SU-DHL-6 (cell line): ENCODE measurements at regions not wholly inside any gene's neighbourhood (a gene's known extent, or its start where the extent isn't known, plus 50 kb on each side); places are given as distances from the start of the nearest gene placed in this dataset.

Source experiments
- CTCF ChIP-seq: fragments of 200-600 bp; sonication (generic); IDR thresholded peaks from one replicate; pipeline ENCODE4 v1.5.1; 2017; ENCODE audit warnings: antibody characterized with exemption, mild to moderate bottlenecking, low read length, moderate library complexity; ENCODE audit not compliant: insufficient read depth, poor library complexity, severe bottlenecking
- EZH2phosphoT487 ChIP-seq: fragments of 200-600 bp; sonication (generic), shearing (Covaris generic); conservative IDR thresholded peaks from 2 replicates; pipeline ENCODE4 v1.6.1; 2018; ENCODE audit warnings: mild to moderate bottlenecking, antibody characterized with exemption, low read length, moderate library complexity, mixed read lengths

- TF ChIP-seq CTCF (no peak), EZH2phosphoT487 (no peak)
Observed at GRCh38 chr1:75062111-75062510, 72.1 kb upstream of the LHX8 start.
